HCT116 (cell line): ENCODE measurements at regions not wholly inside any gene's neighbourhood (a gene's known extent, or its start where the extent isn't known, plus 50 kb on each side); places are given as distances from the start of the nearest gene placed in this dataset.

ENCODE experiments used
- CEBPB ChIP-seq: IDR thresholded peaks from 2 replicates; pipeline ENCODE4 v1.6.1; 2012; ENCODE audit warnings: low read depth
- CTCF ChIP-seq, 3 experiments: fragments of 200-600 bp in 1 of 3; sonication (generic) in 1 of 3; IDR thresholded peaks in 2 of 3; conservative IDR thresholded peaks in 1 of 3; 2 replicates each; pipeline ENCODE4 v1.5.1; 2012 to 2017; ENCODE audit warnings: low read depth in 2 of 3, low read length in 2 of 3, antibody characterized with exemption in 1 of 3, borderline replicate concordance in 1 of 3, control low read depth in 1 of 3, mild to moderate bottlenecking in 1 of 3, mixed read lengths in 1 of 3, mixed run types in 1 of 3, moderate library complexity in 1 of 3; ENCODE audit not compliant: insufficient read depth in 1 of 3
- EZH2 ChIP-seq: fragments of 200-600 bp; sonication (generic); IDR thresholded peaks from 2 replicates; pipeline ENCODE4 v1.6.1; 2017; ENCODE audit warnings: antibody characterized with exemption, mixed run types
- EZH2phosphoT487 ChIP-seq: fragments of 200-600 bp; IDR thresholded peaks from 2 replicates; pipeline ENCODE4 v1.6.1; 2018; ENCODE audit warnings: antibody characterized with exemption, borderline replicate concordance
- FOSL1 ChIP-seq: IDR thresholded peaks from 2 replicates; pipeline ENCODE4 v1.6.1; 2012; ENCODE audit warnings: low read depth
- MAX ChIP-seq: IDR thresholded peaks from 2 replicates; pipeline ENCODE4 v1.6.1; 2012
- POLR2A ChIP-seq: IDR thresholded peaks from 2 replicates; pipeline ENCODE4 v1.7.0; 2011; ENCODE audit warnings: borderline replicate concordance; ENCODE audit not compliant: insufficient read depth, insufficient read length; ENCODE audit errors: extremely low read depth
- POLR2AphosphoS5 ChIP-seq: IDR thresholded peaks from 2 replicates; pipeline ENCODE4 v1.6.1; 2011; ENCODE audit warnings: mild to moderate bottlenecking, low read depth, low read length, moderate library complexity
- RAD21 ChIP-seq: IDR thresholded peaks from 2 replicates; pipeline ENCODE4 v1.6.1; 2012; ENCODE audit warnings: low read depth, mild to moderate bottlenecking
- SRF ChIP-seq: IDR thresholded peaks from 2 replicates; pipeline ENCODE4 v1.6.1; 2012; ENCODE audit warnings: low read depth
- TCF7L2 ChIP-seq: IDR thresholded peaks from 2 replicates; pipeline ENCODE4 v1.7.0; 2011; ENCODE audit warnings: borderline replicate concordance, inconsistent platforms; ENCODE audit not compliant: insufficient read depth, insufficient read length; ENCODE audit errors: extremely low read depth
- YY1 ChIP-seq: IDR thresholded peaks from 2 replicates; pipeline ENCODE4 v1.6.1; 2011; ENCODE audit warnings: low read length, low read depth, moderate library complexity, mild to moderate bottlenecking; ENCODE audit not compliant: insufficient replicate concordance; ENCODE audit errors: extremely low read depth
- ZBTB33 ChIP-seq: IDR thresholded peaks from 2 replicates; pipeline ENCODE4 v1.6.1; 2011; ENCODE audit warnings: mild to moderate bottlenecking, low read length, moderate library complexity; ENCODE audit not compliant: insufficient replicate concordance; ENCODE audit errors: extremely low read depth

- TF ChIP-seq ZBTB33: no peak
- no peak for TF ChIP-seq CTCF (IDR thresholded peaks at IDR 0.05 in 2 of 3, conservative IDR thresholded peaks at IDR 0.05 in 1 of 3; ENCODE audit: borderline replicate concordance in 1 of 3, insufficient read depth in 1 of 3, low read depth in 2 of 3, low read length in 2 of 3)
- TF ChIP-seq RAD21: no peak
- TF ChIP-seq TCF7L2: no peak
- TF ChIP-seq POLR2AphosphoS5: no peak
- no peak for TF ChIP-seq POLR2A
- no peak for TF ChIP-seq FOSL1
- TF ChIP-seq CEBPB: no peak
- no peak for TF ChIP-seq EZH2
- no peak for TF ChIP-seq MAX
- no peak for TF ChIP-seq SRF
- TF ChIP-seq YY1: no peak
- TF ChIP-seq EZH2phosphoT487: no peak
These were observed 534.0 kb upstream of the LMO3 start for GRCh38 chr12:17139931-17140330.
